Muscle of leg (tissue), 3 donors: ENCODE measurements at regions not wholly inside any gene's neighbourhood (a gene's known extent, or its start where the extent isn't known, plus 50 kb on each side); places are given as distances from the start of the nearest gene placed in this dataset.
A peak's percentile ranks its signal among the peaks of the same experiment; 100 is the strongest.

ENCODE experiments used
- DNase-seq: peaks from one replicate; pipeline ENCODE4 v3.0.0; 2013
- H3K27ac ChIP-seq: one replicate; pipeline ENCODE4 v1.5.1; 2013; ENCODE audit warnings: mild to moderate bottlenecking, low read length, control low read depth
- H3K27me3 ChIP-seq: one replicate; pipeline ENCODE4 v1.6.1; 2013; ENCODE audit warnings: low read length; ENCODE audit not compliant: control insufficient read depth, insufficient read depth
- H3K36me3 ChIP-seq: one replicate; pipeline ENCODE4 v1.6.1; 2013; ENCODE audit warnings: low read length; ENCODE audit not compliant: control insufficient read depth, insufficient read depth
- H3K4me1 ChIP-seq: one replicate; pipeline ENCODE4 v1.6.1; 2013; ENCODE audit warnings: low read length; ENCODE audit not compliant: control insufficient read depth, insufficient read depth
- H3K4me3 ChIP-seq: one replicate; pipeline ENCODE4 v1.5.1; 2013; ENCODE audit warnings: low read length, control low read depth
- H3K9me3 ChIP-seq: replicated peaks from 2 replicates; pipeline ENCODE4 v1.6.1; 2013; ENCODE audit warnings: low read depth, low read length; ENCODE audit not compliant: control insufficient read depth
- WGBS: methylation state at CpG from one replicate; pipeline ENCODE4 v1.1.5; 2013; ENCODE audit warnings: missing lambda C conversion rate; ENCODE audit not compliant: insufficient coverage; 5-methylcytosine and 5-hydroxymethylcytosine counted together

- no peaks in the 10 kb centered on the region for H3K36me3 ChIP-seq
- H3K4me3 ChIP-seq, result peak overlapping the region; percentile 40
- DNase-seq, result peak; percentile 50
- peaks cover 8% of the 10 kb centered on the region for H3K4me1 ChIP-seq
- peaks cover 53% of the 10 kb centered on the region for H3K27me3 ChIP-seq
- 3% methylated on average over 52 of the region's 64 CpGs for whole genome bisulfite sequencing
- no peaks in the 10 kb centered on the region for H3K9me3 ChIP-seq
- H3K27ac ChIP-seq, result no peak overlapping the region
These were observed 129.6 kb downstream of the NDUFA12 start for GRCh38 chr12:94873734-94874517.

GRCh38 chr12:94872971-94873733 lies 130.3 kb downstream of the NDUFA12 start:
- Histone ChIP-seq H3K4me1 (peaks cover 8% of the 10 kb centered on the region), H3K27me3 (peaks cover 53% of the 10 kb centered on the region), H3K4me3 (no peak overlapping the region), H3K27ac (no peak overlapping the region), H3K9me3 (no peaks in the 10 kb centered on the region), H3K36me3 (no peaks in the 10 kb centered on the region)
- DNase-seq, result no peak
- under 1% methylated on average over 67 of the region's 80 CpGs for WGBS

- no peak for DNase-seq
- H3K4me3 ChIP-seq, result no peak overlapping the region
- H3K27ac ChIP-seq, result no peak overlapping the region
- no peaks in the 10 kb centered on the region for H3K36me3 ChIP-seq
- peaks cover 8% of the 10 kb centered on the region for H3K4me1 ChIP-seq
- peaks cover 51% of the 10 kb centered on the region for H3K27me3 ChIP-seq
- H3K9me3 ChIP-seq, result no peaks in the 10 kb centered on the region
- 8% methylated on average over 5 of the region's 8 CpGs for WGBS
These were observed 130.9 kb downstream of the NDUFA12 start for GRCh38 chr12:94872671-94872970.

GRCh38 chr12:94872007-94872653 lies 131.4 kb downstream of the NDUFA12 start:
- DNase-seq, result no peak
- peaks cover 51% of the 10 kb centered on the region for H3K27me3 ChIP-seq
- WGBS, result 29% methylated on average over 3 of the region's 11 CpGs
- H3K9me3 ChIP-seq, result no peaks in the 10 kb centered on the region
- no peak overlapping the region for H3K27ac ChIP-seq
- no peak overlapping the region for H3K4me3 ChIP-seq
- peaks cover 8% of the 10 kb centered on the region for H3K4me1 ChIP-seq
- H3K36me3 ChIP-seq, result no peaks in the 10 kb centered on the region

GRCh38 chr12:94870511-94870910 lies 133.0 kb downstream of the NDUFA12 start:
- no peak for DNase-seq
- peaks cover 8% of the 10 kb centered on the region for H3K4me1 ChIP-seq
- H3K9me3 ChIP-seq, result no peaks in the 10 kb centered on the region
- WGBS, result 70% methylated on average over 2 of the region's 5 CpGs
- no peak overlapping the region for H3K27ac ChIP-seq
- H3K4me3 ChIP-seq, result no peak overlapping the region
- H3K36me3 ChIP-seq, result no peaks in the 10 kb centered on the region
- peaks cover 45% of the 10 kb centered on the region for H3K27me3 ChIP-seq

GRCh38 chr12:94868161-94868560 lies 135.3 kb downstream of the NDUFA12 start:
- no peak overlapping the region for H3K27ac ChIP-seq
- H3K4me3 ChIP-seq, result no peak overlapping the region
- no peaks in the 10 kb centered on the region for H3K9me3 ChIP-seq
- no peak for DNase-seq
- WGBS, result 83% methylated on average over 1 of the region's 2 CpGs
- peaks cover 29% of the 10 kb centered on the region for H3K27me3 ChIP-seq
- no peaks in the 10 kb centered on the region for H3K36me3 ChIP-seq
- H3K4me1 ChIP-seq, result peaks cover 2% of the 10 kb centered on the region

- H3K27me3 ChIP-seq, result peaks cover 20% of the 10 kb centered on the region
- 94% methylated on average over 2 of the region's 5 CpGs for WGBS
- no peaks in the 10 kb centered on the region for H3K4me1 ChIP-seq
- DNase-seq, result no peak
- H3K4me3 ChIP-seq, result no peak overlapping the region
- no peak overlapping the region for H3K27ac ChIP-seq
- H3K36me3 ChIP-seq, result no peaks in the 10 kb centered on the region
- no peaks in the 10 kb centered on the region for H3K9me3 ChIP-seq
These were observed 136.2 kb downstream of the NDUFA12 start for GRCh38 chr12:94867066-94867855.

GRCh38 chr12:94864987-94865386 lies 138.5 kb downstream of the NDUFA12 start:
- WGBS, result 60% methylated on average over 1 of the region's 1 CpG

GRCh38 chr12:94863321-94864035 lies 140.0 kb downstream of the NDUFA12 start:
- Histone ChIP-seq H3K9me3 (no peaks in the 10 kb centered on the region), H3K27ac (no peak overlapping the region), H3K36me3 (no peaks in the 10 kb centered on the region), H3K27me3 (no peaks in the 10 kb centered on the region), H3K4me3 (no peak overlapping the region), H3K4me1 (no peaks in the 10 kb centered on the region)
- peak; percentile 60 for DNase-seq
- WGBS, result 100% methylated on average over 3 of the region's 8 CpGs

More at GRCh38 chr12:94864987-94865386, 138.5 kb downstream of the NDUFA12 start:
- Histone ChIP-seq H3K36me3 (no peaks in the 10 kb centered on the region), H3K27me3 (peaks cover 2% of the 10 kb centered on the region), H3K4me1 (no peaks in the 10 kb centered on the region), H3K27ac (no peak overlapping the region), H3K4me3 (no peak overlapping the region), H3K9me3 (no peaks in the 10 kb centered on the region)
- no peak for DNase-seq
